H1 (cell line): ENCODE measurements at regions not wholly inside any gene's neighbourhood (a gene's known extent, or its start where the extent isn't known, plus 50 kb on each side); places are given as distances from the start of the nearest gene placed in this dataset.

Experiments
- CTCF ChIA-PET: fragments of 300-600 bp; sonication (Branson Sonifier 250); formaldehyde crosslinking; loops from one replicate; lab custom pipeline; 2021; ENCODE audit not compliant: partially characterized antibody; lab: Charles Lee
- POLR2A ChIA-PET: fragments of 300-600 bp; sonication (Branson Sonifier 250); formaldehyde crosslinking; loops from one replicate; lab custom pipeline; 2021; ENCODE audit warnings: inconsistent platforms; ENCODE audit not compliant: partially characterized antibody; lab: Charles Lee
- DNase-seq, 2 experiments: peaks; one replicate each; pipeline versions ENCODE4 v3.0.0 to v3.0.0-alpha.2; 2010 to 2022; ENCODE audit warnings: low spot score in 2 of 2, low read depth in 1 of 2, mixed read lengths in 1 of 2
- FAIRE-seq: peaks from 2 replicates; lab custom pipeline; 2011; peaks lifted over from hg19 to GRCh38; lab: Jason Lieb, UNC
- H2AFZ ChIP-seq: 2 replicates; pipeline ENCODE4 v1.8.1; 2012; ENCODE audit warnings: low read length, inconsistent platforms
- H2AK5ac ChIP-seq: 2 replicates; pipeline ENCODE4 v1.6.1; 2013; ENCODE audit warnings: low read depth, low read length
- H2BK120ac ChIP-seq: replicated peaks from 2 replicates; pipeline ENCODE3; 2013; ENCODE audit warnings: low read depth, low read length, inconsistent platforms
- H2BK12ac ChIP-seq: 2 replicates; pipeline ENCODE4 v1.6.1; 2013; ENCODE audit warnings: low read depth, low read length
- H2BK15ac ChIP-seq: 2 replicates; pipeline ENCODE4 v1.6.1; 2013; ENCODE audit warnings: low read length
- H2BK20ac ChIP-seq: 2 replicates; pipeline ENCODE4 v1.6.1; 2013; ENCODE audit warnings: low read length
- H2BK5ac ChIP-seq: 2 replicates; pipeline ENCODE4 v1.6.1; 2013; ENCODE audit warnings: low read depth, low read length
- H3K14ac ChIP-seq: 2 replicates; pipeline ENCODE4 v1.6.1; 2013; ENCODE audit warnings: inconsistent platforms; ENCODE audit not compliant: insufficient read length
- H3K18ac ChIP-seq: 2 replicates; pipeline ENCODE4 v1.6.1; 2013; ENCODE audit warnings: low read length; ENCODE audit errors: extremely low read depth
- H3K23ac ChIP-seq: 2 replicates; pipeline ENCODE4 v1.6.1; 2013; ENCODE audit warnings: inconsistent platforms; ENCODE audit not compliant: insufficient read length
- H3K23me2 ChIP-seq: 2 replicates; pipeline ENCODE4 v1.6.1; 2013; ENCODE audit warnings: low read depth, low read length
- H3K27ac ChIP-seq: 2 replicates; pipeline ENCODE4 v1.6.1; 2011; ENCODE audit warnings: low read depth, low read length, inconsistent platforms
- H3K27me3 ChIP-seq, 4 experiments: replicated peaks in 1 of 4; 1 replicate in 1 of 4; 2 replicates in 3 of 4; pipeline versions ENCODE4 v1.6.1 to v1.8.1; 2011 to 2013; ENCODE audit warnings: low read length in 3 of 4, mild to moderate bottlenecking in 3 of 4, inconsistent platforms in 2 of 4, mixed read lengths in 2 of 4, moderate library complexity in 1 of 4; ENCODE audit not compliant: control insufficient read depth in 3 of 4, insufficient read depth in 3 of 4; ENCODE audit errors: extremely low read depth in 1 of 4
- H3K36me3 ChIP-seq, 4 experiments: 2 replicates each; pipeline versions ENCODE4 v1.6.1 to v1.8.1; 2011 to 2013; ENCODE audit warnings: mild to moderate bottlenecking in 4 of 4, low read length in 3 of 4, moderate library complexity in 2 of 4, control low read depth in 1 of 4, inconsistent platforms in 1 of 4; ENCODE audit not compliant: insufficient read depth in 4 of 4, control insufficient read depth in 2 of 4
- H3K4ac ChIP-seq: replicated peaks from 2 replicates; pipeline ENCODE3; 2013; ENCODE audit warnings: low read length, low read depth, mixed read lengths, inconsistent platforms; ENCODE audit not compliant: insufficient read length
- H3K4me1 ChIP-seq, 4 experiments: replicated peaks in 1 of 4; 1 replicate in 1 of 4; 2 replicates in 3 of 4; pipeline versions ENCODE4 v1.6.1 to v1.8.1; 2011 to 2013; ENCODE audit warnings: low read length in 3 of 4, inconsistent platforms in 2 of 4, mixed read lengths in 1 of 4; ENCODE audit not compliant: insufficient read depth in 4 of 4, control insufficient read depth in 3 of 4
- H3K4me2 ChIP-seq, 2 experiments: 2 replicates each; pipeline versions ENCODE4 v1.6.1 to v1.8.1; 2011 to 2013; ENCODE audit warnings: low read depth in 2 of 2, low read length in 2 of 2, control low read depth in 1 of 2, inconsistent platforms in 1 of 2, mild to moderate bottlenecking in 1 of 2; ENCODE audit not compliant: insufficient read depth in 1 of 2
- H3K4me3 ChIP-seq, 4 experiments: fragments of 200-600, 300-600 bp in 1 of 4; sonication (generic), shearing (Covaris generic), sonication (Bioruptor Twin) in 1 of 4; 2 replicates each; pipeline versions ENCODE4 v1.5.1 to v1.8.1; 2011 to 2016; ENCODE audit warnings: low read length in 4 of 4, low read depth in 3 of 4, control low read depth in 2 of 4, inconsistent platforms in 2 of 4, mild to moderate bottlenecking in 2 of 4, mixed read lengths in 1 of 4, moderate library complexity in 1 of 4; ENCODE audit not compliant: insufficient read depth in 2 of 4; ENCODE audit errors: extremely low read depth in 1 of 4
- H3K56ac ChIP-seq: replicated peaks from 2 replicates; pipeline ENCODE3; 2013; ENCODE audit warnings: low read depth, mild to moderate bottlenecking, mixed read lengths, low read length, inconsistent platforms; ENCODE audit not compliant: insufficient read length
- H3K79me1 ChIP-seq: 2 replicates; pipeline ENCODE4 v1.6.1; 2013; ENCODE audit warnings: low read depth, low read length, control low read depth
- H3K79me2 ChIP-seq, 2 experiments: 2 replicates each; pipeline versions ENCODE4 v1.6.1 to v1.8.1; 2012 to 2013; ENCODE audit warnings: low read length in 2 of 2, mild to moderate bottlenecking in 2 of 2, inconsistent platforms in 1 of 2; ENCODE audit not compliant: insufficient read depth in 2 of 2, control insufficient read depth in 1 of 2
- H3K9ac ChIP-seq, 4 experiments: replicated peaks in 1 of 4; 1 replicate in 1 of 4; 2 replicates in 3 of 4; pipeline versions ENCODE4 v1.6.1 to v1.8.1; 2011 to 2013; ENCODE audit warnings: low read depth in 3 of 4, low read length in 3 of 4, control low read depth in 2 of 4, mild to moderate bottlenecking in 2 of 4, moderate library complexity in 2 of 4, inconsistent platforms in 1 of 4; ENCODE audit errors: extremely low read depth in 1 of 4
- H3K9me3 ChIP-seq, 2 experiments: 2 replicates each; pipeline versions ENCODE4 v1.6.1 to v1.8.1; 2012 to 2013; ENCODE audit warnings: mild to moderate bottlenecking in 2 of 2, moderate library complexity in 2 of 2, control low read depth in 1 of 2, inconsistent platforms in 1 of 2, low read depth in 1 of 2, low read length in 1 of 2, mixed read lengths in 1 of 2; ENCODE audit not compliant: insufficient read depth in 2 of 2
- H4K20me1 ChIP-seq, 2 experiments: replicated peaks in 1 of 2; 2 replicates each; pipeline versions ENCODE3 to v1.8.1; 2011 to 2013; ENCODE audit warnings: inconsistent platforms in 2 of 2, low read length in 2 of 2, mild to moderate bottlenecking in 1 of 2; ENCODE audit not compliant: insufficient read depth in 2 of 2, control insufficient read depth in 1 of 2
- H4K5ac ChIP-seq: 2 replicates; pipeline ENCODE4 v1.6.1; 2013; ENCODE audit warnings: low read length, low read depth, mixed read lengths, inconsistent platforms; ENCODE audit not compliant: insufficient read length
- H4K8ac ChIP-seq: 2 replicates; pipeline ENCODE4 v1.8.0; 2013; ENCODE audit warnings: mild to moderate bottlenecking, moderate library complexity, low read length, inconsistent platforms; ENCODE audit not compliant: insufficient read depth; ENCODE audit errors: extremely low read depth
- H4K91ac ChIP-seq: replicated peaks from 2 replicates; pipeline ENCODE3; 2013; ENCODE audit warnings: low read length, mixed read lengths, inconsistent platforms; ENCODE audit not compliant: insufficient read length
- BACH1 ChIP-seq: IDR thresholded peaks from 2 replicates; pipeline ENCODE4 v1.6.1; 2012; ENCODE audit warnings: low read length, improper control_type of control experiment
- BCL11A ChIP-seq, 2 experiments: IDR thresholded peaks; one replicate each; pipeline ENCODE4 v1.6.1; 2011; ENCODE audit warnings: low read depth in 2 of 2, low read length in 2 of 2, mild to moderate bottlenecking in 2 of 2
- CBX8 ChIP-seq: fragments of 300-800, 300-1000 bp; sonication (generic); IDR thresholded peaks from 2 replicates; pipeline ENCODE4 v1.7.1; 2016; ENCODE audit warnings: low read depth, low read length, borderline replicate concordance
- POU5F1 ChIP-seq: IDR thresholded peaks from 2 replicates; pipeline ENCODE4 v1.6.1; 2011; ENCODE audit warnings: low read depth, mild to moderate bottlenecking, low read length, moderate library complexity
- RAD21 ChIP-seq, 2 experiments: IDR thresholded peaks in 1 of 2; conservative IDR thresholded peaks in 1 of 2; 2 replicates each; pipeline ENCODE4 v1.6.1; 2011; ENCODE audit warnings: low read depth in 2 of 2, low read length in 2 of 2, improper control_type of control experiment in 1 of 2, inconsistent platforms in 1 of 2, mild to moderate bottlenecking in 1 of 2, moderate library complexity in 1 of 2
- RBBP5 ChIP-seq: IDR thresholded peaks from 2 replicates; pipeline ENCODE4 v1.7.1; 2012; ENCODE audit warnings: low read depth, mild to moderate bottlenecking, inconsistent platforms, low read length, moderate library complexity, borderline replicate concordance
- SP1 ChIP-seq: IDR thresholded peaks from 2 replicates; pipeline ENCODE4 v1.6.1; 2011; ENCODE audit warnings: low read depth, low read length
- SP4 ChIP-seq: IDR thresholded peaks from 2 replicates; pipeline ENCODE4 v1.6.1; 2012; ENCODE audit warnings: low read length, inconsistent platforms
- YY1 ChIP-seq: IDR thresholded peaks from 2 replicates; pipeline ENCODE4 v1.6.1; 2011; ENCODE audit warnings: low read depth, mild to moderate bottlenecking, low read length
- WGBS, 2 experiments: shearing (Covaris generic) in 1 of 2; methylation state at CpG; one replicate each; pipeline versions ENCODE4 v1.1.6 to v1.1.7; 2013 to 2015; ENCODE audit warnings: low lambda C conversion rate in 2 of 2, mixed read lengths in 2 of 2, inconsistent platforms in 1 of 2, low coverage in 1 of 2, missing lambda C conversion rate in 1 of 2; ENCODE audit not compliant: insufficient replicate concordance in 2 of 2, insufficient coverage in 1 of 2, insufficient read length in 1 of 2; ENCODE audit errors: extremely low coverage in 1 of 2, missing lambda C conversion rate in 1 of 2; 5-methylcytosine and 5-hydroxymethylcytosine counted together

- Histone ChIP-seq H3K79me2 (no peaks in the 10 kb centered on the region), H2BK20ac (no peak overlapping the region), H4K8ac (no peak overlapping the region), H3K79me1 (no peaks in the 10 kb centered on the region), H3K9ac (no peak overlapping the region)
- POLR2A ChIA-PET = no interaction called here
- TF ChIP-seq YY1 (no peak), BCL11A (IDR thresholded peaks at IDR 0.05; ENCODE audit: low read depth in 2 of 2, low read length in 2 of 2) (no peak), RBBP5 (no peak), SP1 (no peak), POU5F1 (no peak), CBX8 (no peak), SP4 (no peak), RAD21 (IDR thresholded peaks at IDR 0.05 in 1 of 2, conservative IDR thresholded peaks at IDR 0.05 in 1 of 2; ENCODE audit: low read depth in 2 of 2, low read length in 2 of 2) (no peak), BACH1 (no peak)
- TF ChIP-seq, all 59 proteins: peak for 0
- Histone ChIP-seq H3K27ac (no peak overlapping the region), H2BK15ac (no peak overlapping the region), H2BK12ac (no peak overlapping the region), H3K23me2 (no peaks in the 10 kb centered on the region), H3K4ac (no peak overlapping the region), H3K23ac (no peak overlapping the region), H4K91ac (no peak overlapping the region), H3K56ac (no peak overlapping the region), H2BK5ac (no peak overlapping the region), H2AK5ac (0 out of 2 replicates have a peak overlapping the region, but pooled peaks have one; percentile 39), H4K5ac (no peak overlapping the region), H3K4me2 (no peak overlapping the region), H4K20me1 (no peaks in the 10 kb centered on the region), H3K9me3 (no peaks in the 10 kb centered on the region), H3K36me3 (no peaks in the 10 kb centered on the region), H2BK120ac (no peak overlapping the region), H3K4me1 (no peaks in the 10 kb centered on the region), H3K4me3 (no peak overlapping the region), H3K14ac (no peak overlapping the region), H3K27me3 (no peaks in the 10 kb centered on the region), H2AFZ (no peak overlapping the region), H3K18ac (no peak overlapping the region)
- CTCF ChIA-PET = no interaction called here
- DNase-seq = no peak
- WGBS, 2 experiments = 93% methylated on average over 2 of the region's 2 CpGs; no CpG with 5 or more reads in 1 of the 2 experiments
- FAIRE-seq = no peak
Observed at GRCh38 chr2:145341536-145341935, 821.6 kb upstream of the ZEB2 start.
